ENCODE measurements at regions not wholly inside any gene's neighbourhood (a gene's known extent, or its start where the extent isn't known, plus 50 kb on each side); places are given as distances from the start of the nearest gene placed in this dataset.

- H3K4me1 Mint-ChIP-seq = no peaks in the 10 kb centered on the region
- no peak for DNase-seq (ENCODE audit: low spot score in 2 of 2, unreplicated experiment in 2 of 2)
- no peak overlapping the region for H3K4me3 Mint-ChIP-seq
- TF ChIP-seq CTCF (IDR thresholded peaks at IDR 0.05; ENCODE audit: unreplicated experiment) = no peak
- no peaks in the 10 kb centered on the region for H3K36me3 Mint-ChIP-seq
- H3K27ac Mint-ChIP-seq = no peak overlapping the region
- no peaks in the 10 kb centered on the region for H3K27me3 Mint-ChIP-seq (ENCODE audit: low read depth)
- H3K9me3 Mint-ChIP-seq = peaks cover 11% of the 10 kb centered on the region
These were observed 81.6 kb upstream of the ARGLU1 start for GRCh38 chr13:106649495-106649894.

GRCh38 chr13:106640515-106640914 lies 72.6 kb upstream of the ARGLU1 start:
- Mint-ChIP-seq H3K27ac (no peak overlapping the region), H3K4me1 (no peaks in the 10 kb centered on the region), H3K36me3 (no peaks in the 10 kb centered on the region), H3K27me3 (ENCODE audit: low read depth) (no peaks in the 10 kb centered on the region), H3K4me3 (no peak overlapping the region), H3K9me3 (peaks cover 6% of the 10 kb centered on the region)
- no peak for DNase-seq (ENCODE audit: low spot score in 2 of 2, unreplicated experiment in 2 of 2)
- no peak for TF ChIP-seq CTCF (IDR thresholded peaks at IDR 0.05; ENCODE audit: unreplicated experiment)

- DNase-seq (ENCODE audit: low spot score in 2 of 2, unreplicated experiment in 2 of 2) = no peak
- H3K27ac Mint-ChIP-seq = no peak overlapping the region
- H3K36me3 Mint-ChIP-seq = no peaks in the 10 kb centered on the region
- no peaks in the 10 kb centered on the region for H3K9me3 Mint-ChIP-seq
- no peak for TF ChIP-seq CTCF (IDR thresholded peaks at IDR 0.05; ENCODE audit: unreplicated experiment)
- H3K4me3 Mint-ChIP-seq = no peak overlapping the region
- H3K27me3 Mint-ChIP-seq (ENCODE audit: low read depth) = no peaks in the 10 kb centered on the region
- no peaks in the 10 kb centered on the region for H3K4me1 Mint-ChIP-seq
These were observed 69.6 kb upstream of the ARGLU1 start for GRCh38 chr13:106637519-106637918.

- Mint-ChIP-seq H3K27me3 (ENCODE audit: low read depth) (no peaks in the 10 kb centered on the region), H3K27ac (no peak overlapping the region), H3K9me3 (no peaks in the 10 kb centered on the region), H3K36me3 (no peaks in the 10 kb centered on the region), H3K4me3 (no peak overlapping the region), H3K4me1 (no peaks in the 10 kb centered on the region)
- no peak for TF ChIP-seq CTCF (IDR thresholded peaks at IDR 0.05; ENCODE audit: unreplicated experiment)
- DNase-seq (ENCODE audit: low spot score in 2 of 2, unreplicated experiment in 2 of 2) = no peak
These were observed 68.6 kb upstream of the ARGLU1 start for GRCh38 chr13:106636492-106636891.

- Mint-ChIP-seq H3K27me3 (ENCODE audit: low read depth) (no peaks in the 10 kb centered on the region), H3K36me3 (no peaks in the 10 kb centered on the region), H3K4me3 (no peak overlapping the region), H3K9me3 (no peaks in the 10 kb centered on the region), H3K4me1 (peaks cover 1% of the 10 kb centered on the region), H3K27ac (no peak overlapping the region)
- DNase-seq (ENCODE audit: low spot score in 2 of 2, unreplicated experiment in 2 of 2) = no peak
- no peak for TF ChIP-seq CTCF (IDR thresholded peaks at IDR 0.05; ENCODE audit: unreplicated experiment)
These were observed 67.7 kb upstream of the ARGLU1 start for GRCh38 chr13:106635616-106636015.

- H3K27ac Mint-ChIP-seq = no peak overlapping the region
- no peak for DNase-seq (ENCODE audit: low spot score in 2 of 2, unreplicated experiment in 2 of 2)
- no peaks in the 10 kb centered on the region for H3K9me3 Mint-ChIP-seq
These were observed 65.4 kb upstream of the ARGLU1 start for GRCh38 chr13:106633321-106633720.

More at GRCh38 chr13:106633321-106633720, 65.4 kb upstream of the ARGLU1 start:
- Mint-ChIP-seq H3K4me1 (peaks cover 4% of the 10 kb centered on the region), H3K4me3 (no peak overlapping the region), H3K36me3 (no peaks in the 10 kb centered on the region), H3K27me3 (ENCODE audit: low read depth) (no peaks in the 10 kb centered on the region)
- TF ChIP-seq CTCF (IDR thresholded peaks at IDR 0.05; ENCODE audit: unreplicated experiment) = no peak
